GM21619 (cell line): ENCODE measurements at regions not wholly inside any gene's neighbourhood (a gene's known extent, or its start where the extent isn't known, plus 50 kb on each side); places are given as distances from the start of the nearest gene placed in this dataset.
"Not testable (repeated sequence)": the region's sequence is repeated elsewhere in the genome, so short reads cannot be mapped to it uniquely, and the experiment has no call there.

Experiments
- ATAC-seq: cut with Tn5 transposase; IDR thresholded peaks from one replicate; pipeline ENCODE4 v1.9.1; 2021; ENCODE audit not compliant: unreplicated experiment

GRCh38 chr2:182594286-182594685 is 121.8 kb upstream of the DNAJC10 start:
- no peak for ATAC-seq

- no peak for ATAC-seq
These were observed 120.4 kb upstream of the DNAJC10 start for GRCh38 chr2:182595650-182596049.

- no peak for ATAC-seq
These were observed 118.3 kb upstream of the DNAJC10 start for GRCh38 chr2:182597570-182598295.

- no peak for ATAC-seq
These were observed 117.4 kb upstream of the DNAJC10 start for GRCh38 chr2:182598626-182599025.

GRCh38 chr2:182605166-182605565 is 110.9 kb upstream of the DNAJC10 start:
- no peak for ATAC-seq

GRCh38 chr2:182606728-182607681 is 109.1 kb upstream of the DNAJC10 start:
- no peak for ATAC-seq

- no peak for ATAC-seq
These were observed 107.7 kb upstream of the DNAJC10 start for GRCh38 chr2:182608181-182608845.

- ATAC-seq: not testable (repeated sequence)
These were observed 107.1 kb upstream of the DNAJC10 start for GRCh38 chr2:182609005-182609404.

- no peak for ATAC-seq
These were observed 105.8 kb upstream of the DNAJC10 start for GRCh38 chr2:182610231-182610630.

- no peak for ATAC-seq
These were observed 105.0 kb upstream of the DNAJC10 start for GRCh38 chr2:182611009-182611408.

GRCh38 chr2:182615036-182615435 is 101.0 kb upstream of the DNAJC10 start:
- ATAC-seq: no peak

- no peak for ATAC-seq
These were observed 99.3 kb upstream of the DNAJC10 start for GRCh38 chr2:182616471-182617393.

- ATAC-seq: no peak
These were observed 97.4 kb upstream of the DNAJC10 start for GRCh38 chr2:182618672-182619079.

GRCh38 chr2:182619276-182619675 is 96.8 kb upstream of the DNAJC10 start:
- ATAC-seq: no peak

- ATAC-seq: no peak
These were observed 94.9 kb upstream of the DNAJC10 start for GRCh38 chr2:182621191-182621590.

GRCh38 chr2:182621810-182622209 is 94.2 kb upstream of the DNAJC10 start:
- no peak for ATAC-seq

GRCh38 chr2:182622231-182622630 is 93.8 kb upstream of the DNAJC10 start:
- no peak for ATAC-seq

- ATAC-seq: no peak
These were observed 90.2 kb upstream of the DNAJC10 start for GRCh38 chr2:182625814-182626213.

- no peak for ATAC-seq
These were observed 87.1 kb upstream of the DNAJC10 start for GRCh38 chr2:182628916-182629315.

GRCh38 chr2:182630207-182630606 is 85.8 kb upstream of the DNAJC10 start:
- no peak for ATAC-seq
